ENCODE measurements at regions not wholly inside any gene's neighbourhood (a gene's known extent, or its start where the extent isn't known, plus 50 kb on each side); places are given as distances from the start of the nearest gene placed in this dataset.

DNA sequence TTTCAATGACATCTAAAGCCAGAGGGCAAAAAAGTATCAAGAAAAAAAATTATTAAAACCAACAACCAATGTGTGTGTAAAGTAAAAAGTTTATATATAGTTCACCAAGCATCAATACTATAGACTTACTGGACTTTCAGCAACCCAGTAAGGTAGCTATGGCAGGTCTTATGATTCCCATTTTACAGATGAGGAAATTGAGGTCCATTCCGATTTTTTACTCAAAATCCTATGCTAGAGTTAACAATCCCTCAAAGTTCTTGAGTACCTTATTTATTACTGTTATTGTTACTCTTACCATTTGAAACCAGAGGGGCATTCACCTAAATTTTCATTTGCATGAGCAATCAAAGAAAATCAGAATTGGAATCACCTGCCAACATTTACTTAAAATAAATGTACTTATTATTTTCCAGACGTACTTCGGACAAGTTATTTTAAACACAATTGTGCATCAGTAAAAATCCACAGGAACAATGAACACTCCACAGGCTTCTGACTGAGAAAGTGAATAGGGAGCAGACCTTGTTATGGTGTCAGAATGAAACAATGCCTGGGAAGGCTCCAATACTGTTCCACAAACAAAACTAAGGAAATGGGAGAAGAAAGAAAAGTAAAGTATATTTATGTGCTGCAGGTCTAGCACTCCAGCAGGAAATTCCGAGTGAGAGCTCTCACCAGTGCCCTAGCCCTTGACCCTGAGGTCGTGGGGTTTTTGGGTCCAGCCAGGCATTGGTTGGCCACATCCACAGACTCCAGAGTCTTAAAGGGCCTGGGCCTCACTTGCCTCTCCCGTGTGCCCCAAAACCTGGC, 229.9 kb downstream of the PIK3R1 start:
- Histone ChIP-seq H3K4me3 (ENCODE audit: low read depth, low read length, poor library complexity, severe bottlenecking) (no peak overlapping the region), H2AFZ (ENCODE audit: low read length) (no peak overlapping the region), H3K27me3 (ENCODE audit: insufficient read depth, low read length) (no peaks in the 10 kb centered on the region), H3K9ac (ENCODE audit: low read length) (no peak overlapping the region), H4K20me1 (ENCODE audit: insufficient read depth, low read length) (no peaks in the 10 kb centered on the region), H3K9me3 (ENCODE audit: low read length) (no peaks in the 10 kb centered on the region), H3K27ac (ENCODE audit: low read depth, low read length, poor library complexity, severe bottlenecking) (no peak overlapping the region), H3K36me3 (ENCODE audit: insufficient read depth, low read length) (no peaks in the 10 kb centered on the region), H3F3A (ENCODE audit: insufficient read depth, low read length) (no peaks in the 10 kb centered on the region), H3K9me2 (ENCODE audit: low read depth, low read length) (no peaks in the 10 kb centered on the region), H3K4me1 (ENCODE audit: insufficient read depth, low read length, severe bottlenecking) (no peaks in the 10 kb centered on the region), H3K4me2 (ENCODE audit: low read length) (no peak overlapping the region), H3K79me2 (ENCODE audit: insufficient read depth, low read length) (no peaks in the 10 kb centered on the region)
- TF ChIP-seq CTCF (IDR thresholded peaks at IDR 0.05; ENCODE audit: low read length) (no peak), EZH2 (IDR thresholded peaks at IDR 0.05; ENCODE audit: borderline replicate concordance, low read length) (no peak)

- Histone ChIP-seq H3K79me2 (ENCODE audit: insufficient read depth, low read length) (no peaks in the 10 kb centered on the region), H3K9me3 (ENCODE audit: low read length) (no peaks in the 10 kb centered on the region), H3K4me1 (ENCODE audit: insufficient read depth, low read length, severe bottlenecking) (no peaks in the 10 kb centered on the region), H3K27me3 (ENCODE audit: insufficient read depth, low read length) (no peaks in the 10 kb centered on the region), H3K4me2 (ENCODE audit: low read length) (no peak overlapping the region), H3K36me3 (ENCODE audit: insufficient read depth, low read length) (no peaks in the 10 kb centered on the region), H3F3A (ENCODE audit: insufficient read depth, low read length) (no peaks in the 10 kb centered on the region), H4K20me1 (ENCODE audit: insufficient read depth, low read length) (no peaks in the 10 kb centered on the region), H2AFZ (ENCODE audit: low read length) (no peak overlapping the region), H3K4me3 (ENCODE audit: low read depth, low read length, poor library complexity, severe bottlenecking) (no peak overlapping the region), H3K27ac (ENCODE audit: low read depth, low read length, poor library complexity, severe bottlenecking) (no peak overlapping the region), H3K9ac (ENCODE audit: low read length) (no peak overlapping the region), H3K9me2 (ENCODE audit: low read depth, low read length) (no peaks in the 10 kb centered on the region)
- TF ChIP-seq EZH2 (IDR thresholded peaks at IDR 0.05; ENCODE audit: borderline replicate concordance, low read length) (no peak), CTCF (IDR thresholded peaks at IDR 0.05; ENCODE audit: low read length) (no peak)
Observed at GRCh38 chr5:68446070-68446357, 230.5 kb downstream of the PIK3R1 start.

- no peak overlapping the region for H3K4me2 ChIP-seq (ENCODE audit: low read length)
- H3K9me3 ChIP-seq (ENCODE audit: low read length), result no peaks in the 10 kb centered on the region
- no peaks in the 10 kb centered on the region for H3K36me3 ChIP-seq (ENCODE audit: insufficient read depth, low read length)
- no peaks in the 10 kb centered on the region for H3K27me3 ChIP-seq (ENCODE audit: insufficient read depth, low read length)
- H4K20me1 ChIP-seq (ENCODE audit: insufficient read depth, low read length), result no peaks in the 10 kb centered on the region
- H3K4me1 ChIP-seq (ENCODE audit: insufficient read depth, low read length, severe bottlenecking), result no peaks in the 10 kb centered on the region
- H3K79me2 ChIP-seq (ENCODE audit: insufficient read depth, low read length), result no peaks in the 10 kb centered on the region
- H2AFZ ChIP-seq (ENCODE audit: low read length), result no peak overlapping the region
- no peak overlapping the region for H3K4me3 ChIP-seq (ENCODE audit: low read depth, low read length, poor library complexity, severe bottlenecking)
- H3F3A ChIP-seq (ENCODE audit: insufficient read depth, low read length), result no peaks in the 10 kb centered on the region
- no peaks in the 10 kb centered on the region for H3K9me2 ChIP-seq (ENCODE audit: low read depth, low read length)
- TF ChIP-seq CTCF (IDR thresholded peaks at IDR 0.05; ENCODE audit: low read length), result no peak
- TF ChIP-seq EZH2 (IDR thresholded peaks at IDR 0.05; ENCODE audit: borderline replicate concordance, low read length), result no peak
- H3K27ac ChIP-seq (ENCODE audit: low read depth, low read length, poor library complexity, severe bottlenecking), result no peak overlapping the region
- H3K9ac ChIP-seq (ENCODE audit: low read length), result no peak overlapping the region
Observed at GRCh38 chr5:68446487-68446894, 230.9 kb downstream of the PIK3R1 start.
